ENCODE measurements at regions not wholly inside any gene's neighbourhood (a gene's known extent, or its start where the extent isn't known, plus 50 kb on each side); places are given as distances from the start of the nearest gene placed in this dataset.

GRCh38 chr2:76667821-76668271 lies 854.3 kb downstream of the LRRTM4 start:
- H3K9me3 ChIP-seq, result no peaks in the 10 kb centered on the region
- TF ChIP-seq CTCF (IDR thresholded peaks at IDR 0.05), result no peak
- H3K27me3 ChIP-seq, result no peaks in the 10 kb centered on the region
- no peak for DNase-seq
- H3K27ac ChIP-seq, result no peak overlapping the region
- H3K4me3 ChIP-seq, result no peak overlapping the region
- intact Hi-C loops (cut with DNase I; ENCODE audit: low total_unique reads), result no loop called here
- H3K4me1 ChIP-seq, result no peaks in the 10 kb centered on the region
- H3K36me3 ChIP-seq, result no peaks in the 10 kb centered on the region

GRCh38 chr2:76642129-76642528 lies 880.0 kb downstream of the LRRTM4 start:
- H3K27ac ChIP-seq, result no peak overlapping the region
- H3K27me3 ChIP-seq, result no peaks in the 10 kb centered on the region
- H3K36me3 ChIP-seq, result no peaks in the 10 kb centered on the region
- H3K4me1 ChIP-seq, result no peaks in the 10 kb centered on the region
- no peak for TF ChIP-seq CTCF (IDR thresholded peaks at IDR 0.05)
- TF ChIP-seq POLR2A (IDR thresholded peaks at IDR 0.05), result no peak
- H3K4me3 ChIP-seq, result no peak overlapping the region
- no peaks in the 10 kb centered on the region for H3K9me3 ChIP-seq
- intact Hi-C loops (cut with DNase I; ENCODE audit: low total_unique reads), result no loop called here
- DNase-seq, result no peak

- no peak for DNase-seq
- H3K27me3 ChIP-seq, result no peaks in the 10 kb centered on the region
- no peak for TF ChIP-seq CTCF (IDR thresholded peaks at IDR 0.05)
- TF ChIP-seq POLR2A (IDR thresholded peaks at IDR 0.05), result no peak
- H3K36me3 ChIP-seq, result no peaks in the 10 kb centered on the region
- H3K9me3 ChIP-seq, result no peaks in the 10 kb centered on the region
- no peak overlapping the region for H3K27ac ChIP-seq
- intact Hi-C loops (cut with DNase I; ENCODE audit: low total_unique reads), result no loop called here
- no peak overlapping the region for H3K4me3 ChIP-seq
- H3K4me1 ChIP-seq, result no peaks in the 10 kb centered on the region
Measured at GRCh38 chr2:76641506-76641905, 880.7 kb downstream of the LRRTM4 start.

- Histone ChIP-seq H3K9me3 (no peaks in the 10 kb centered on the region), H3K27ac (no peak overlapping the region), H3K4me3 (no peak overlapping the region), H3K27me3 (no peaks in the 10 kb centered on the region), H3K36me3 (no peaks in the 10 kb centered on the region), H3K4me1 (no peaks in the 10 kb centered on the region)
- intact Hi-C loops (cut with DNase I; ENCODE audit: low total_unique reads), result no loop called here
- no peak for TF ChIP-seq POLR2A (IDR thresholded peaks at IDR 0.05)
- no peak for TF ChIP-seq CTCF (IDR thresholded peaks at IDR 0.05)
- DNase-seq, result no peak
Measured at GRCh38 chr2:76640905-76641304, 881.3 kb downstream of the LRRTM4 start.

- TF ChIP-seq POLR2A (IDR thresholded peaks at IDR 0.05) (no peak), CTCF (IDR thresholded peaks at IDR 0.05) (no peak)
- no peaks in the 10 kb centered on the region for H3K27me3 ChIP-seq
Measured at GRCh38 chr2:76639171-76639680, 883.0 kb downstream of the LRRTM4 start.

More at GRCh38 chr2:76639171-76639680, 883.0 kb downstream of the LRRTM4 start:
- Histone ChIP-seq H3K27ac (no peak overlapping the region), H3K36me3 (no peaks in the 10 kb centered on the region), H3K4me3 (no peak overlapping the region), H3K4me1 (no peaks in the 10 kb centered on the region), H3K9me3 (no peaks in the 10 kb centered on the region)
- intact Hi-C loops (cut with DNase I; ENCODE audit: low total_unique reads), result no loop called here
- no peak for DNase-seq

Measured in uterus (tissue), 3 donors.